ENCODE measurements at regions not wholly inside any gene's neighbourhood (a gene's known extent, or its start where the extent isn't known, plus 50 kb on each side); places are given as distances from the start of the nearest gene placed in this dataset.
A peak's percentile ranks its signal among the peaks of the same experiment; 100 is the strongest.
"Not testable (repeated sequence)": the region's sequence is repeated elsewhere in the genome, so short reads cannot be mapped to it uniquely, and the experiment has no call there.

DNA sequence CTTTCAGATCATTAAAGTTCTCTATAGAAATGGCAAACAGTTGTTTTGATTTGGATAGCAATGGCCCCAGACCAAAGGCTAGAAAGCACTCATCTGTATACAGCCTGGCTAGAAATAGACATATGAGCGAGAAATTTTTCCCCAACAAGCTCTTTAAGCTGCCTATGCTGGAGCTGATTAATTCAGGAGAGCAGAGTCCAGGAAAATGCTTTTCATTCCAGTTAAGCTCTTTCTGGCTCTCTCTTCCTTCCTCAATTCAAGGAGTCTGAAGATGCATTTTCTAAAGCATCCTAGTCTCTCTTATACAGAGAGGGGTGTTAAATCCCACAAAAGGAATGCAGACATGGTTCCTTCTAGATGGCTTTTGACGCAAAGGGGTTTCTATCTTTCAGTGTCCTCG lies 141.7 kb upstream of the RAI2 start:
- no peak for DNase-seq

DNA sequence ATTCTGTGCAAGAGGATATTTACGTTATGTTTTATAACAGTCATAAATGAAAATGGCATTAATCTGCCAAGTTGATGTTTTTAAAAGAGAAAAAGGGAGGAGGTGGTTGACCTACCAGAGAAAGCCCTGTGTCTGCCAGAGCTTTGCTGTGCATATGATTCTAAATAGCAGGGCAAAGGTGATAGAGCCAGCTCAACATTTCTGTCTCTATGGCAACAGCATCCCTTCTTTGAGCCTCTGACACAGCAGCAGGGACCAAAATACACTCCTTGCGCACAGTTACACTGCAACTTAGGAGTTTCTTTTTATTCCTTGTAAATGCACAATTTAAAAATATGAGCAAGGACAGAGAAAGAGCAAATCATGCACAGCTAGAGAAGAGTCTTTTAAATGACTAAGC lies 133.3 kb upstream of the RAI2 start:
- DNase-seq = no peak

DNA sequence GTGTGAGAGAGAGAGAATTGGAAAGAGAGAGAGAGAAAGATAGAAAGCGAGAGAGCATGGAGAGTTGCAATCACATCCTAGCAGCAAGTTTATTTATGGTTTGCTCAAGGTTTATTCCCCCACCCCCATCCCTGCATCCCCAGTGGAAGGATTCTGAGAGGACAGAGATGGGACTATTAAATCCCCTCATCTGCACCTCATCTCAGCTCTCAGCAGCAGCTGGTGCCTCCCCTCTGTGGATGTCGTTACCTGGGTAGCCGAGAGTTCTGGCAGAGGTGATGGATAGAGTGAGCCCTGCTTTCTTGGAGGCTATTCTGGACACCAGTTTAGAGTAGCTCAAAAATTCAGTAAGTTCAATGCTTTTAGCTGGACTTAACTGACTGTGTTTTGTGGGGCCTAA lies 132.0 kb upstream of the RAI2 start:
- no peak for DNase-seq

DNA sequence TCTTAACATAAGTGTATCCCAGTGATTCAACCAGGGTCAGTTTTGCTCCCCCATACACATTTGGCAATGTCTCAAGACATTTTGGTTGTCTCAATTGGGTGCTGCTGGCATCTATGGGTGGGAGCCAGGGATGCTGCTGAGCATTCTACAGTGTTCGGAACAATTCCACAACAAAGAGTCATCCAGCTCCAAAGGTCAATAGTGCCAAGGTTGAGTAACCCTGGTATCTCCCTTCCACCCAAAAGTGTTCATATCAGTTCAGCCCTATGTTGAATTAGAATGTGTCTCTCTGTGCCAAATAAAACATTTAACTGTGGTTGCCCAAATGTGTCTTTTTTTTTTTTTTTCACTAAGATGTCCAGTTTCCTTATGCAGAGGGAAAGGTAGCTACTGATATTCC lies 129.4 kb upstream of the RAI2 start:
- no peak for DNase-seq

DNA sequence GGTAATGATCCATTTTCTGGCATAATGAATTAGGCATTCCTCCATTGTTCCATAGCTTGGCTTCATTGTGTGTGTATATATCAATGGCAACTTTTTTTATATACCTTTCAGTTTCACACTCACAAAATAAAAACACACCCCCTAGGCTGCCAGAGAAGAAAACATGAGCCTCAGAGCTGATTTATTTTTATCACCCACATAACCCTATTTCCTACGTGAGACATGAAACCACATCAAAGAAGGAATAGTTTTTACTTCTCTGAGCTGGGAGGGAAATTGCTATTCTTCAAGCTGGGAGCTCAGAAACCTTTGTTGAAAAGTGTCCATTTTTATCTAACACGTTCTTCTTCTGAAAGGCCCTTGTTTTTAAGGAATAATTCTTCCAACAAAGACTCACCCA lies 126.7 kb upstream of the RAI2 start:
- DNase-seq = no peak

DNA sequence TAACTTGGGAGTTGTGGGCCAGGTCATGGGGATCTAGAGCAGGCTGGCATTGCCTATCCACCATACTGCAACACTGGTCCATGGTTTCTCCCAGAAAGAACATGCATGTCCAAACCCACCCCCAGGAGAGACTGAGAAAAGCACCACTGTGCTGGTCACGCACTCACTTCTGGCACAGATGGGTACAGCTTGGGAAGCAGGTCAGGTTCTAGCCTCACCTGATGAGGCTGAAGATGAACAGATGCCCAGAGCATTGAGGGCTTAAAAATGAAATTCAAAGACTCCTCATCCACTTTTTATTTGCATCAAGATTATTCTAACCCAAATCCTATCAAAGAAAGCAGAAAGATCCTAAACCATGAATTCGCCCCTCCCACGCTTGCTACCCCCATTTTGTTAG lies 125.9 kb upstream of the RAI2 start:
- DNase-seq = no peak

DNA sequence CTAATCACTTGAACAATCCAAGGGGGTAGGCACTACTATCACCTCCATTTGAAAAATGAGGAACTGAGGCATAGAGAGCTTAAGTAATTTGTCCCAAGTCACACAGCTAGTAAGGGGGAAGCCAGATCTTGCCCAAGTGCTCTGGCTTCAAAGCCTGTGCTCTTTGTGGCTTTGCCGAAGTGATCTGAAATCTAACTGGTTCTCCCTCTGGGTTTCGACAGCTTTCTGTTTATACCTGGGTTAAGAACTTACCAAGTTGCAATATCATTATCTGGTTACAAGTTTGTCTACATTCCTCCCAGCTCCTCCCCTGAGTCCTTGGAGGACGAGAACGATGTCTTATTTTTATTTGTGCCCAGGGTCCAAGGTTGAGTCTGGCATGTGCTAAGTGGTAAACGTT lies 125.3 kb upstream of the RAI2 start:
- DNase-seq = no peak

DNA sequence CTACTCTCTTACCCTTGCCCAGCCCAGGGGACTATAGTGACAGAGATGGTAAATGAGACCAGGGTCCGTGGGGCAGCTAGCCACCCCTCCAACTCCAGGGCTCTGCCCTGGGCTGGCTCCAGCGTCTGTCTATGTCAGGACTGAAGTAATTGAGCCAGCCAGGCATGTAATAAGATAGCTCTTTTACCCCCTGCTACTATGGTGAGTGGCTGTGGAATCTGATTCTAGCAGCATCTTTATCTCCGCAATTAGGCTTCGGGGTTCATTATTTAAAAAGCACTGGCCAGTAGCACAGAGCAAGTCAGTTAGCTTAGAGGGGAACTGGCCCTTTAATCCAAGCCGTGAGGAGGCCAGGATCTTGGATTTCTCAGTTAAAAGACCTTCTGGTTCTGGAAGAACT lies 123.3 kb upstream of the RAI2 start:
- DNase-seq = no peak

DNA sequence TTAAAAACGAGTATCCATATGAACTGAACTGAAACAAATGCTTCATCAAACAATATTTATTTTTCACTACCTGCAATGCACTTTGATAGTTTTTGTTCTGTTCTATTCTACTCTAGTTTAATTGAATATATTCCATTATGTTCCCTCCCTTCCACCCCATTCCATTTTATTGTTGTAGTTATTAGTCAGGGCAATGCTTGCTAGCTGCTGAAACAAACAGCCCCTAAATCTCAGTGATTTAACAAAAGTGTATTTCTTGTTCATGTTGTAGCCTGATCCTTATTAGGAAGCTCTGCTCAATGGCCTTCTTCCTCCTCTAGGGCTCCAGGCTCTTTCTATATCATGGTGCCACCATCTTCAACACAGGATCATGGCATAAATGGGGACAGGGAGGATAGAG lies 122.3 kb upstream of the RAI2 start:
- no peak for DNase-seq

DNA sequence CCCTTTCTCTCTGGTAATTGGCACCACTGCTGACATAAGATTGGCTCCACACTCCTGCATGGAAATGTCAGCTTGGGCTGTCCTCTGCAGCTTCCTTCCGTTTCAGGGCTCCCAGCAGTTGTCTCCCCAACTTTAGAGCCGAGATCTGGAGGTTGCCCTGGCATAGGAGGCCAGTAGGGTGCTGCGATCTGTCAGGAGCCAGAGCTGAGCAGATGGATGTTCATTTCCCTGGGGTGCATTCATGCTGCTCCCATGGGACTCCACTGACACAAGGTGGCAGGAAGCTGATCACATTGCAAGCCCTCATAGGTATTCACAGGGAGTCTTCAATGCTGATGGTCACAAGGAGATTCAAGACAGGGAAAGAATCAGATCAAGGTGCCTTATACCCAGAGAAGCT lies 116.6 kb upstream of the RAI2 start:
- DNase-seq = no peak

DNA sequence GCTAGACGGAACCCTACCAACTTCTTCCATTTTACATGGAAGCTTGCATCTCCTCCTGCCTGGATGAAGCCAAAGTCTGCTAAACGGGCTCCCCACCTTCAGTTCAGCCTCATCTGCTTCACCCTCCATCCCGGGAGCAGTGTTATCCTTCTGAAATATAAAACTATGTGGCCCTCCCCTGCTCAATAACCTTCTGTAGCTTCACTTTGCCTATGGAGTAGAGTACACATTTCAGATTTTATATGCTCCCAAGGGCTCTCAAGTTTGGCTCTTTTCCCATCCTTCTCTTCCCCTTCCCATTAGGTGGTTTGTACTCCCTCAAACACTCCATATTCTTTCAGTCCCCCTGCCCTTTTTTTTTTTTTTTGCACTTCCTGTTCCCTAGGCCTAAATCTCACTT lies 115.9 kb upstream of the RAI2 start:
- DNase-seq = no peak

DNA sequence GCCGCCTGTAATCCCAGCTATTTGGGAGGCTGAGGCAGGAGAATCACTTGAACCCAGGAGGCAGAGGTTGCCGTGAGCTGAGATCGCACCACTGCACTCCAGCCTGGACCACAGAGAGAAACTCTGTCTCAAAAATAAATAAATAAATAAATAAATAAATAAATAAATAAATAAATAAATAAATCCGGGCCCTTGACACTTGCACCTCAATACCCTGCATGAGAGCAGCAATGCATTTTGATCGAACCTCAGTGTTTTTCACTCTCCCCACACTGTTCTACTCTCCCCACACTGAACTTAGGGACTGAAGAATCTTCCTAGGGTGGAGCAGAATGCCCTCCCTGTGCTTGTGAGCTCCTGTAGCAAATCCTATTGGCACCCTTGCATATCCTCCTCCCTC lies 114.3 kb upstream of the RAI2 start:
- DNase-seq = not testable (repeated sequence)

DNA sequence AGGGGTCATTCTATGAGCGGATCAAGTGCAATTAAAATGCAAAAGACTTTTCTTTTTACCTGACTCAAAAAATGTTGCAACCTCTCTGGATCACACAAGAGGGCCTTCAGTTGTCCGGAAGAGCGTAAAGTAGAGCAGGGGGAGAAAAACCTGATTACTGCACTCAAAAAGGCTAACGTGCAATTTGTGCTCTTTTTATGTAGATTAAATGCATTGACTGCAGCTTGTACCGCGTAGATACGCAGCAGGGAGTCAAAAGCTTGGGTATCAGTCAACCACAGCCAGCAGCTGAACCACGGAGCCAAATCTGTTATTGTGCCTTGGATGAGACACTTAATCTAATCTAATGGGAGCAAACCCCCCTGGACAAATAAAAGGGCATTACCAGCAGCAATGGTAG lies 107.3 kb upstream of the RAI2 start:
- DNase-seq = no peak

DNA sequence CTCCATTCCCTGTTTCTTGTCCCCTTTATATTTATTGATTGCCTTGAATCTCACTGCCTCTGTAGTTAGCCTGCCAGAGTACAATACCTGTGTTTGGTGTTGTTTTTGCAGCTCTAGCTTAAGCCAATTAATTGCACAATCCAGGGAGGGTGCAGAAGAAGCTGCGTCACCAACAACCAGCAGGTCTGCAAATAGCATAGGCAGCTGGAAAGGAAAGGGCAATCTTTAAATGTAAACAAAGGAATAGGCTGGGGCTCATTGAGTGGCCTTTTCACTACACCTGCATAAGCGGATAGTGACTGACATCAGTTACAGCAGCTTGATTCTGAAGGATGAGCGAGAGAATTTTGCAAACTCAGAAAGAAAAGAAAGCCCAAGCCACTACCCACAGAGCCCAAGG lies 106.8 kb upstream of the RAI2 start:
- no peak for DNase-seq

DNA sequence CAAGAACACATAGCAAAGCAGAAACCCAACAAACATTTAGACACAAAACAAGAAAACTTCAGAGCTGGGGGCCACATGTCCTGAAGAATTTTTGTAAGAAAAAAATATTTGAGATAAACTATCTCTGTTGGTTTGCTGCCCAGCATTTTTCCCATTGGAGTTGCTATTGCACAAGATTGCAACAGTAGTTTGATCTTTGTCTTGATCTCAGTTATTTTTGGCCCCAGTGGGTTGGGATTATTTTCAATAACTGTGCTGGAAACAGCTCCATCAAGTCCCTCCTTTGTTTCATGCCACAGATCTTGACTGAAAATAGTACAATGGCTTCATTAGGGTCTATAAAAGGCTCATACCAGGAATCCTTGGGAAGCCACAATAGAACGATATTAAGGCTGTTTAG lies 103.8 kb upstream of the RAI2 start:
- DNase-seq = no peak

DNA sequence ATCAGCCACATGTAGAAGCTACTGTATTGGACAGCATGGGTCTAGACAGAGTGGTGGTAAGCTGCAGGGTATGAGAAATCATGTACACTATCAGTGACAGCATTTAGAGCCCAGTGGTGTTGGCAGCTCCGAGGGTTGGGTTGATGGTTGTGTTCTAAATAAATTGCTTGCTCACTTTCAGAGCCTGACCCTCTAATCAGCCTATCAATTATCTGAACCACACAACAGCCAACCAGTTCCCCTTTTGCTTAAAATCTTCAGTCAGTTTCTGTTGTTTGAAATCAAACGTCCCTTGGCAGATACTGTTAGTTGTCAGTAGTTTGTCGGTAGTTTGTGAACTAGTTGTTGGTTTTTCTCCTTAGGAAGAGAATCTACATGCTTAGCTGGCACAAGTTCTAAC lies 99.8 kb upstream of the RAI2 start:
- no peak for DNase-seq

DNA sequence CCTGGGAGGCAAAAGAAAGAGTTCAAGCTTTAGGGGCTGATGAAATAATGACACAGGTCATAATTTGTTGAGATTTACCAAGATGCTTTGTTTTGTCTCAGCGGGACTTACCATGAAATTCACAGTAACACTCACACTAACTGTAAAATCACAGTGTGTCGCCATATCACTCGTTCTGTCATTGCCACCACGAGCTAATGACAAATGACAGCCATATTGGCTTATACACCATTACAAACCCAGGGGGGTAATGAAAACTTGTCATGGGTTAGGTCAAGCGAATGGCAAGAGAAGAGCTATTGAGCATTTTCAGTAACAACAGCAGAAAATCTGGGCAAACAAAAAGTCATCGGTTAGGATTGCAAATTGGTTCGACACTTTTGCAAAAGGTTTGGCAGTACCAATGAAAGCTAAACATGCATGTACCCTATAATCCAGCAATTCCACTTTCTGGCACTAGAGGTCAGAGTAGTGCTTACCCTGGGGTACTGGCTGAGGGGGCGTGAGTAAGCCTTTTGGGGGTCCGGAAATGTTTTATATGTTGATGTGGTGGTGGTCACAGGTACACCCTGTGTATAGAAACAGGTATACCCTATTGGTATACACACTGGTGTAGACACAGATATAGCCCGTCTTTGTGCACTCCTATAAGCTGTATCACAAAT lies 83.9 kb upstream of the RAI2 start:
- peak; percentile 9 to 29 (median 24) for DNase-seq

DNA sequence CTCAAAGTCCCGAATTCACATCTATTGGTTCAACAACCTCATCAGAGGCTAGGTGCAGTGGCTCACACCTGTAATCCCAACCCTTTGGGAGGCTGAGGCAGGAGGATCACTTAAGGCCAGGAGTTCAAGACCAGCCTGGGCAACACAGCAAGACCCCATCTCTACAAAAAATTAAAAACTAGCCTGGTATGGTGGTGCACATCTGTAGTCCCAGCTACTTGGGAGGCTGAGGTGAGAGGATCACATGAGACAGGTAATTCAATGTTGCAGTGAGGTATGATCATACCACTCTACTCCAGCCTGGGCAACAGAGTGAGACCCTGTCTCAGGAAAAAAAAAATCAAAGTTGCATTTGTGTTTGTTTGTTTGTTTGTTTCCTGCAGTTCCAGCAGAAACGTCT lies 80.1 kb upstream of the RAI2 start:
- not testable (repeated sequence) for DNase-seq

DNA sequence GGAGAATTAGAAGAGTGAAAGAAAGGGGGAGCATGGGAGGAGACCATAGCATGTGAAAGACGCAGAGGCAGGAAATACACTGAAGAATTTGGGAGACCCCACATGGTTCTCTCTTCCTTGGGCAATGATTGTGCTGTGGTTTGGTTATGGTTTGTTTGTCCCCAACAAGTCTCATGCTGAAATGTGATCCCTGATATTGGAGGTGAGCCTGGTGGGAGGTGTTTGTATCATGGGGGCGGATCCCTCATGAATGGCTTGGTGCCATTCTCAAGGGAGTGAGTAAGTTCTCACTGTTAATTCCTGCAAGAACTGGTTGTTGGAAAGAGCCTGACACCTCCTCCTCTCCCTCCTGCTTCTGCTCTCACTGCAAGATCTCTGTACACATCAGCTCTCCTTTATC lies 78.6 kb upstream of the RAI2 start:
- no peak for DNase-seq

DNA sequence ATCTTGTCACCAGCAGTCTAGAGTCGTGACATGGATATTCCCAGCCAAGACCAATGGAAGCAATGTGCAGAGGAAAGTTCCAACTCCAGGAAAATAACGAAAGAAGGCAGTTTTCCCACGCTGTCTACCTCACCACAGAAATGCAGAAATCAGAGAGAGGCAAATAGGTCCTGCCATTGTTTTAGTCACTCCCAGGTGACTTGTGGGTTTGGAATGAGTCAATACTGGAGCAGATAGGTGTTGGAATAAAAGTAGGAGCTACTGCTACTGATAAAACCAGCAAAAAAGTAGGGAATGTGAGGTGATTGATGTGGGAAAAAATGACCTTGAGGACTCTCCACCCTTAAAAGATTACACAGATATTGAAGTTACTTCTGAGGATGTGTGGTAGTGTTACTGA lies 72.8 kb upstream of the RAI2 start:
- DNase-seq = no peak

DNA sequence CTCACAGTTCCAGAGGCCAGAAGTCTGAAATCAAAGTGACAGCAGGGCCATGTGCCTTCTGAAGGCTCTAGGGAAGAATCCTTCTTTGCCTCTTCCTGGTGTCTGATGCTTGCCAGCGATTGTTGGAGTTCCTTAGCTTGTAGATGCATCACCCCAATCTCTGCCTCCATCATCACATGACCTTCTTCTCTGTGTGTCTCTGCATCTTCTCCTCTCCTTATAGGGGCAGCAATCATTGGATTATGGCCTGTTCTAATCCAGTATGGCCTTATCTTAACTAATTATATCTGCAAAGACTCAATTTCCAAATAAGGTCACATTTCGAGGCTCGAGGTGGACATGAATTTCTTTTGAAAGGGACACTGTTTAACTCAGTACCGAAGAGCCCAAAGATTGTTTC lies 71.7 kb upstream of the RAI2 start:
- no peak for DNase-seq

DNA sequence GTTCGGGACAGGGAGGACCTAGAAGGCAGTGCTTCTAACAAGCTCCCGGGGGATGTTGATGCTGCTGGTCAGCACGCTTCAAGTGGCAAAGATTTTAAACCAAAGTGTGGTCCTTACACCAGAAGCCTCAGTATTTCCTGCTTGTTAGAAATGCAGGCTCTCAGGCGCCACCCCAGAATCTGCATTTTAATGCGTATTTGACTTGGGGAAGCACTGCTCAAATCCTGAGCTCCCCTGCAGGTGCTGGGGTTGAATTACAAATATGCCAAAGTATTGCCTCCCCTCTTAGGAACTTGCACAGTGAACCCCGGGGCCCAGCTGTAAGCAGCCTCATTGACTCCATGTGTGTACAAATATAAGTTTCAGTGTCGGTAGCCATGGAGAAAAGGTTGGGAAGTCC lies 70.8 kb upstream of the RAI2 start:
- DNase-seq = no peak

DNA sequence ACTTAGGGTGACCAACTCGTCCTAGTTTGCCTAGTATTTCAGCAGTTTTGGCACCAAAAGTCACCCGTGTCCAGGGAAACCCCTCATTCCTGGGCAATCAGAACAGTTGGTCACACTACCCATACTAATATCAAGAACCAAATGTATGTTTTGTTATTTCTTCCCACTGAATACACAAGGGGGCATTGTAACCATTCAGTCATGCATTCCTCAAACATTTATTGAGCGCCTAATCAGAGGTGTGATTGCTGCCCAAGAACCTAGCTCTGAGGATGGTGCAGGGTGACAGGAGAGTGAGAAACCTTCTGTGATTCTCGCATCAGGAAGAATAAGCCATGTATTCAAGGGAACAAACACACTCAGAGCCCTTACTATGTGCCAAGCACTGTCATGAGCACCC lies 69.8 kb upstream of the RAI2 start:
- no peak for DNase-seq

DNA sequence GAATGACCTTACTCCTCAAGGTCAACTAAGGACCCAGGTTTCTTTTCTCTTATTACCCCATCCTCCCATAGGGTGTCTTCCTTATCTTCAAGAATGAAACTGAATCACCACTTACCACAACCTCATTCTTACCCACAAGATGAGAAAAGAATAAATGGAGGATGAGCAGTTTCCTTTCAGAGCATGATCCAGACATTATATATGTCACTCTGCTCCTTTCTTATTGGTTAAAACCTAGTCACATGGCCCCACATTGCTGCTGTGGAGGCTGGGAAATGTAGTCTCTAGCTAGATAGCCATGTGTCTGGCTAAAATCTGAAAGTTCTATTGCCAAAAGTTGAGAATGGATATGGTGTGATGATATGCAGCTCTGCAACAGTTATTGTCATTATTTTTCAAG lies 62.4 kb upstream of the RAI2 start:
- DNase-seq = no peak

DNA sequence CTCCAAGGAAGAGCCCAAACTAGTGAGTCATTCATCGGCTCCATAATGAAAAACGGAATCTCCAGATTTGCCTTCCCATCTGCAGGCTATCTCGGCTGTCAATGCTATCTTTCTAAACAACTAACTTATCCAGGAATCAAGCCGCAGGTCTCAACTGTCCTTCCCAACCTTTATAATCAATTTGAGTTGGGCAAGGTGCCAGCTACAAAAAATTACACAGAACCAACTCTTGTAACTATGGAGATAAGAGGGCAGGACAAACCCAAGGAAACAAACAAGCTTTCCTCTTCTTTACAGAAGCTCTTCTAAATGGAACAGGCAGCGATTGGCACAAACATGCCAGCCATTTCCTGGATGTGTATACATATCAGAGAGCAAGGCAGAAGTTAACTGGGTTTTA lies 61.2 kb upstream of the RAI2 start:
- DNase-seq = no peak

DNA sequence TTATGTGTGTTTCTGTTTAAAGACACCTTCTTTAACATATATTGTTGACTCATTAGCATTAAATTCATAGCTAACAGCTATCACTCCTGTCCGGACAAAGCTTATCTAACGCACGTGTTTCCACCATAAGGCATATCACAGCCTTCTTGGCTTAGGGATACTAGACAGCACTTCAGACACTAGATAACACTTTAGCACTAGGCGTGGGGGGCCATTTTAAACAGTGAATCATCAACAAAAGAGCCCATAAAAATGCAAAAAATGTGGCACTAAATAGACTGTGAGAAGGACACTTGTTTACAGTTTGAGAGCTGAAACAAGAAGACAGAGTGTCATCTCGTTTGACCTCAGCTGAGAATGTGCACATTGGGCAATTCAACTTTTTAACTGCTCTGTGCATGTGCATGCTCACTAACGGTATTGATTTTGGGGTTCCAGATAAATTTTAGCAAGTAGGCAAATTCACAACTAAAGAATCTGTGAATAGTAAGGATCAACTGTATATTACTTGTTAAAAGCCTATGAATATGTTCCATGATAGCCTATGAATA lies 58.9 kb upstream of the RAI2 start:
- no peak for DNase-seq
